GM19324 (cell line): ENCODE measurements at regions not wholly inside any gene's neighbourhood (a gene's known extent, or its start where the extent isn't known, plus 50 kb on each side); places are given as distances from the start of the nearest gene placed in this dataset.
"Not testable (repeated sequence)": the region's sequence is repeated elsewhere in the genome, so short reads cannot be mapped to it uniquely, and the experiment has no call there.

Source experiments
- ATAC-seq: cut with Tn5 transposase; IDR thresholded peaks from one replicate; pipeline ENCODE4 v1.9.1; 2021; ENCODE audit warnings: mild to moderate bottlenecking, moderate library complexity; ENCODE audit not compliant: unreplicated experiment, low FRiP score

DNA sequence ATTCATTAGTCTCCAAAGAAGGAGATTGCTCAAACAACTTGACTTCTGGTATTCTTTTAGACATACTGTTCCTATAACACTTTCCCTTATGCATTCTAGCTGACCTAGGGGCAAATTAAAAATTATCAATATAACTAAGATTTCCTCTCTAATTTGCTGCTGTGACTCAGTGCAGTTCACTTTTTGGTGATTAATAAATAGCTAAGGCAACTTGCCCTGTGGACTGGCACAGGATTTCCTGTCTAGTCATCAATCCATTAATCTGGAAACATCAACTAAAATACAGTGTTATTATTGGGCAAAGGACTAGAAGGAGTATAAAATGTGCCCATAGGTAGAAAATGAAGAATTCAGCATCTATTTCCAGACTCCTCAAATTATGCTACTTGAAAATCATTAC lies 83.5 kb upstream of the SERPINE2 start:
- no peak for ATAC-seq

DNA sequence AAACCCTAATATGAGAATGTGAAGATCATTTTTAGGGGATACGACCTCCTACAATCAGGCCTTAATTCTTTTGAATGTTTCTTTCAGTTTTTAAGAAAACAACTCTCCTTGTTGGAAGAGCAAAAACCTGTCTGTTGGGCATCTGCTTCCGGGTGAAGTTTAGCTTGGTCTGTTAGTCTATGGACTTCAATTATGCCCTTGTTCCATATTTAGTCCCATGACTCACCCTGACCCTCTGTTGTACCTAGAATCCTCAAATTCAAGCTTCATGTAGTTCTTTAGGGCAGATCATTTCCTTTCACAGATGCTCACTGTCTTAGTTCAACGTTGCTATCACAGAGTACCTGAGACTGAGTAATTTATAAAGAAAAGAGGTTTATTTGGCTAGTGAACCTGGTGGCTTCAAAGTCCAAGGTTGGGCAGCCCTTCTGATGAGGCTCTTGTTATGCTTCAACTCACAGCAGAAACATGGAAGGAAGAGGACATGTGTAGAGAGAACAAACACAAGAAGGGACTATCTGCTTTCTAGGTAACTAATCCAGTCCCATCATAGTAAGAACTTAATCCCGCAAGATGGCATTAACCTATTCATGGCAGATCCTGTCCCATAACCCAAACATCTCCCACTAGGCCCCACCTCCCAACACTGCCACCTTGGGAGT lies 82.5 kb upstream of the SERPINE2 start:
- ATAC-seq = no peak

- ATAC-seq = no peak
These were observed 81.9 kb upstream of the SERPINE2 start for GRCh38 chr2:224120986-224121385.

DNA sequence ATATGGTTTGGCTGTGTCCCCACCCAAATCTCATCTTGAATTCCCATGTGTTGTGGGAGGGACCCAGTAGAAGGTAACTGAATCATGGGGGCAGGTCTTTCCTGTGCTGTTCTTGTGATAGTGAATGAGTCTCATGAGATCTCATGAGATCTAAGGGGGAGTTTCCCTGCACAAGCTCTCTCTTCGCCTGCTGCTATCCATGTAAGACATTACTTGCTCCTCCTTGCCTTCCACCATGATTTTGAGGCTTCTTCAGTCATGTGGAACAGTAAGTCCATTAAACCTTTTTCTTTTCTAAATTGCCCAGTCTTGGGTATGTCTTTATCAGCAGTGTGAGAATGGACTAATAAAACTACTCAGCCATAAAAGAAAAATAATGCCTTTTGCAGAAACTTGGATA lies 80.8 kb upstream of the SERPINE2 start:
- not testable (repeated sequence) for ATAC-seq

DNA sequence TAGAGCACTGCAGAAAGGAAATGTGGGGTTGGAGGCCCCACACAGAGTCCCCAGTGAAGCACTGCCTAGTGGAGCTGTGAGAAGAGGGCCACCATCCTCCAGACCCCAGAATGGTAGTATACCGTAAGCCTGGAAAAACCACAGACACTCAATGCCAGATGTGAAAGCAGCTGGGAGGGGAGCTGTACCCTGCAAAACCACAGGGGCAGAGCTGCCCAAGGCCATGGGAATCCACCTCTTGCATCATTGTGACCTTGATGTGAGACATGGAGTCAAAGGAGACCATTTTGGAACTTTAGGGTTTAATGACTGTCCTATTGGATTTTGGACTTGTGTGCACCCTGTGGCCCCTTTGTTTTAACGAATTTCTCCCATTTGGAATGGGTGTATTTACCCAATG lies 75.3 kb upstream of the SERPINE2 start:
- no peak for ATAC-seq

DNA sequence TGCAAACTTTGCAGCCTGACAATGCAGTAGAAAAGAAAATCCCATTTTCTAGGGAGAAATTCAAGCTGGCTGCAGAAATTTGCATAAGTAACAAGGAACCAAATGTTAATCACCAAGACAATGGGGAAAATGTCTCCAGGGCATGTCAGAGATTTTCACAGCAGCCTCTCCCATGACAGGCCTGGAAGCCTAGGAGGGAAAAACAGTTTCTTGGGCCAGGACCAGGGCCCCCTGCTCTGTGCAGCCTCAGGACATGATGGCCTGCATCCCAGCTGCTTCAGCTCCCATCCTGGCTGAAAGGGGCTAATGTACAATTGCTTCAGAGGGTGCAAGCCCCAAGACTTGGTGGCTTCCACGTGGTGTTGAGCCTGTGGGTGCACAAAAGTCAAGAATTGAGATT lies 74.8 kb upstream of the SERPINE2 start:
- not testable (repeated sequence) for ATAC-seq

- ATAC-seq = no peak
These were observed 72.5 kb upstream of the SERPINE2 start for GRCh38 chr2:224111576-224111975.

- ATAC-seq = no peak
These were observed 71.7 kb upstream of the SERPINE2 start for GRCh38 chr2:224110811-224111210.

DNA sequence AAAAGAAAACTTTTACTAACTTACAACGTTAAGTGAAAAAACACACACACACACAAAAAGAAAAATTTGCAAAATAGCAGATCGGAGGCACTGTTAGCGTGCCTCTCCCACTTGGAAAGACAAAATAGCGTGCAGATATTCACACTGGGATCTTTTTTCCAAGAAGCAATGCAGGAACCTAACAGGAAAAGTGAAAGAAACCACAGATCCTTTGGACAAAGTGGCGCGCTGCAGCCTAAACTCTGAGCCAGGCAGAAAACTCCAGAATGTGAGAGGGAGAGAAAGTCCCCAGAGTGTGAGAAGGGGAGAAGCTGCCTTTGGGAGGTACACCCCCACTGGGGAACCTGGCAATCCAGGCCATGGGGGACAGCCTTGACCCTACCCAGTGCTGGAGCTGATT lies 70.7 kb upstream of the SERPINE2 start:
- ATAC-seq = no peak

DNA sequence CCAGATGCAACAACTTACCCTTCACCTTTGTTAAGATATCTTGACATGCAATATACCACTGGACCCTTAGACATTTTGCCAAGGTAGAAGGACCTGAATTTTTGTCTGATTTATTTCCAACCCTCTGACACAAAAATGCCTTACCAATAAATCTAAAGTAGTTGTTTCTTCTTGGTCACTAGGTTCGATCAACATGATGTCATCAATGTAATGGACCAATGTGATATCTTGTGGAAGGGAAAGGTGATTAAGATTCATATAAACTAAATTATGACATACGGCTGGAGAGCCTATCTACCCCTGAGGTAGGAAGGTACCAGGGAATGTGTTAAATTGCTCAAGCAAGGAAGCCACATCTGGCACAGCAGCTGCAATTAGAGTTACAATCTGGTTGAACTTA lies 67.7 kb upstream of the SERPINE2 start:
- ATAC-seq = no peak

- no peak for ATAC-seq
These were observed 65.7 kb upstream of the SERPINE2 start for GRCh38 chr2:224104668-224105386.

GRCh38 chr2:224103651-224104050 lies 64.6 kb upstream of the SERPINE2 start:
- no peak for ATAC-seq

DNA sequence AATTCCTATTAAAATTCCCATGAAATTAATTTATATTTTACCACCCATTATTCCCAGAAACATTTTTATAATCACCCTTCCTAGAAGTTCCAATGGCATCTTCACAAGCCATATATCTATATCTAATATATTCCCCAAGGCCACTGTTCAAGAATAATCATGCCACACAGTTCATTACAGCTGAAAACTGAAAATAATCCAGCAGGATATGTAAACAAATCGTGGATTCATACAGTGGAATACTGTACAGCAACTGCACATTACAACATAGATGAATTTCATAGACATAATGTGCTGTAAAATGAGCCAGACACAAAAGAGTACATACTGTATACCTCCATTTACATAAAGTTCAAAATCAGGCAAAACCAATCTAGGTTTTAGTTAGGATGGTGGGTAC lies 63.9 kb upstream of the SERPINE2 start:
- no peak for ATAC-seq

DNA sequence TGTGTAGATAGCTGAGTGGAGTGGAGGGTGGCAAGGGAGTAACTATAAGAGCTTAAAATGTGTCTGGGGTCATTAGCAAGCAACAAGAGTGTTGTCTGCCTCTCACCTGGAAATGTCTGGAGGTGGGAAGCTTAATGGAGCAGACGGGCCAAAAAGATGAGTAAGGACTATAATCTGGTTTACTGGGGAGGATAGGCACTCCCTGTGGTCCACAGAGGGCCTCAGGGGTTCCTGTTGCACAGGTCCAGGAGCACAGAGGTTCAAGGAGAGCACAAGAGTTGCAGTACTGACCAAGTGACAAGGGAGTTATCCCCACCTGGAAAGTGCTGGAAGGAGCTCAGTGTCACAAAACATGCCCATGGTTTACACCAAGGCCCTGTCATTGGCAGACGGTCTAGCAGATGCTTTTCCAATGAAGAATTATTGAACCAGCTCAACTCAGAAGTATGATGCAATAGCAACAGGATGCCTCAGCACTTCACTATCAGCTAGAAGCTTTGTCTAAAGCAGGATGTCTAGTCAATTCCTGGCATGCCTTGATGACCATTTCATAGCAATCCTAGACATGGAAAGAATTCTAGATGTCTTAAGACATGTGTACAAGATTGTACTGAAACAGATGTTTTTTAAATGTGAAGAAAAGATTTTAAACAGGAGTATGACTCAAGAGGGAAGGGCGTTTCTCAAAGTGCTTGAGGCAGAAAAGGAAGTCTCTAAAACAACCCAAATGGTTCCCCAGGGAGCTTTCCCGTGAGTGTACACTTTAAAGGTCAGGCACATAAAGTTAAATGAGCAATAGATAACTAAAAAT lies 62.9 kb upstream of the SERPINE2 start:
- no peak for ATAC-seq

- no peak for ATAC-seq
These were observed 61.0 kb upstream of the SERPINE2 start for GRCh38 chr2:224099861-224100643.

DNA sequence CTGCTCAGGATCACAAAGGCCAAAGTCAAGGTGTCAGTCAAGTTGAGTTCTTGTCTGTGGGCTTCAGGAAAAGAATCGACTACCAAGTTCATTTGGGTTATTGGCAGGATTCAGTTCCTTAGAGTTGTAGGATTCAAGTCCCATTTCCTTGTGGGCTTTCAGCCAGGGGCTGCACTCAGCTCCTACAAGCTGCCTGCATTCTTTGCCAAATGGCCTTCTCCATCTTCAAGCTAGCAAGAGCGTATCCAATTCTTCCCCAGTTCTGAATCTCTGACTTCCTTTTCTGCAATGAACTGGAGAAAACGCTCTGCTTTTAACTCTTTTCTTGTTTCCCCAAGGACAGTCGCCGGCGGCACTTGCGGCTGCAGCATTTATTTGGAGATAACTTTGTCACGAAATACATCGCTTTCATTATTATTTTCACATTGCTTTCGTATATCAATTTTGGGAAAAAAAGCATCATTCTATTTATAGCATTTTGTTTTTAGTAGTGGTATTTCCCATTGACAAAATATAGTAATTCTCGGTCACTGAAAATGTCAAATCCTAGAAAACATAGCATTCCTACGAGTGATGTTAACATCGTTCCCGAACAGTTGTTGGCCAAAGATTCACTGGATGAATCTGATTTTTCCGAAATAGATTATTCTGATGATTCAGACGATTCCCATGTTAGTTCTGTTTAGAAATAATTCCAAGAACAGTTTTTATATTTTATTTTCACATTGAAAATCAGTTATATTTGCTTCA lies 59.6 kb upstream of the SERPINE2 start:
- no peak for ATAC-seq

DNA sequence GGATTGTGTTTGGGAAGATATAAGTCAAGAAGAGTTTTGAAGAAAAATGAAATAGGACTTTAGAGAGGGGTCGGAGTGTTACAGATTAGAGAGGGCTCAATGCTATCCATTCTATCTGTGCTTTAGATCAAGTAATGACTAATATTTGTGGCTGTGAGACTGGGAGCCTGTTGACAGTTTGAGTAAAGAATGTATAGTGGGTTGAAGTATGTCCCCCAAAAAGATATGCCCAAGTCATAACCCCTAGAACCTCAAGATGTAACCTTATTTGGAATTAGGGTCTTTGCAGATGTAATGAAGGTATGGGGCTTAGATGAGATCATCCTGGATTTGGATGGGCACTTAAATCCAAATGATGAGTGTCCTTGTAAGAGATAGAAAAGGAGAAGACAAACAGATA lies 55.3 kb upstream of the SERPINE2 start:
- no peak for ATAC-seq

GRCh38 chr2:224091671-224092070 lies 52.6 kb upstream of the SERPINE2 start:
- not testable (repeated sequence) for ATAC-seq

DNA sequence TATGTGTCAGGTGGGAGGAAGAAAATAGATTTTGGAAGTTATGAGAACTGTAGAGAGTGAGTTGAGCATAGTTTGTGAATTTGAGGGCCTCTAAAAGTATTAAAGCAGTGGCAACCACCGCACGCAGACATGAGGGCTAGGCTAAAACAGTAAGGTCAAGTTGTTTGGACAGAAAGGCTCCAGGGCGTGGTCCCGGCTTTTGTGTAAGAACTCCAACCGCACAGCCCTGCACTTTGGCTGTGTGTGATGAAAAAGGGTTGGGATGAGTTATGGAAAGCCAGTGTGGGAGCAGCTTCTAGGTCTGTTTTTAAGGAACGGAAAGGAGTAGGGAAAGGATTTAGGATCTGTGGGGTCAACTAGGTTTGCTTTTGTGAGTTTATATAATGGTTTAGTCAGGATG lies 50.5 kb upstream of the SERPINE2 start:
- not testable (repeated sequence) for ATAC-seq
